ENCODE measurements at regions not wholly inside any gene's neighbourhood (a gene's known extent, or its start where the extent isn't known, plus 50 kb on each side); places are given as distances from the start of the nearest gene placed in this dataset.
A peak's percentile ranks its signal among the peaks of the same experiment; 100 is the strongest.
"Not testable (repeated sequence)": the region's sequence is repeated elsewhere in the genome, so short reads cannot be mapped to it uniquely, and the experiment has no call there.

DNA sequence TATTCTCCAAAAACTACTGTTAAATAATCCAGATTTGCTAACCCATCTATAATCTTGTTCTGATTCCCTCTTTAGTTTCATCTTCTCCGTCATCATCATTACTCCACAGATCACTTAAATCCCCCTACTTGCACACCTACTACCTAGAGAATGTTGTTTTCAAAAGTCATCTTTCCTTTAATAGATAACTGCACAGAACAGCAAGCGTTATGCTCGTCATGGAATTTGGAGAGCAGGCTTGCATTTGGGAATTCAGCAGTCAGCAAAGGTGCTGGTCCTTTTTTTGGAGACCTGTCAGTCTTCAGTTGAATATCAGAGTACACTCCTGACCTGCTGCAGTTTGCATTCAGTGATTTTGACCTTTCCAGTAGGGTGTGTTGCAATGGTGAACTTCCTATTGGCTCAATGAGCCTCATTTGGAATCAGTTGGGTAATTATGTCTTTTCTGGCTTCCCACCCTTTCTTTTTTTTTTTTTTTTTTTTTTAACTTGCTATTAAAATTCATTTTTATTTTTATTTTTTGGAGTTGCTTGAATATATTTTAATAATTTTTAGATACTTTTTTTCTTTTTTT is 110.6 kb downstream of the HNRNPLL start:
- Mint-ChIP-seq H3K27ac (no peak overlapping the region), H3K36me3 (ENCODE audit: low read depth) (no peaks in the 10 kb centered on the region), H3K4me3 (no peak overlapping the region), H3K9me3 (no peaks in the 10 kb centered on the region), H3K27me3 (peaks cover 3% of the 10 kb centered on the region), H3K4me1 (no peaks in the 10 kb centered on the region)
- ATAC-seq (replicated peaks) = no peak

DNA sequence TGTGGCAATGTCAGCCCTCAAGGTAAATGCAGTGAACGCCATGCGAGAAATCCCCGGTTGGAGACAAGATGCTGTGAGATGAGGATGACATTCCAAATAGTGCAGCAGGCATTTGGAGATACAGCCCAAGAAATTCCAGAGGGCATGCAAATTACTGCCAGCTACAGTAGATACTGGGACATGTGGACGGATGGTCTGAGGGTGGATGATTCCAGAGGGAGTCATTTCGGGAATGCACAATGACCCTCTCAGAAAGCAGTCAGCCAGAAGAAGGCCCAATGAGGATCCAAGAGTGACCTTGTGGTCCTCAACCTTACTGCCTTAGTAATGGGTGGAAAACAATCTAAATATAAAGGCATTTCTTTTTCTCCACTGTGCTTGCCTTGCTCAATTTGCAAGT is 111.3 kb downstream of the HNRNPLL start:
- H3K36me3 Mint-ChIP-seq (ENCODE audit: low read depth) = no peaks in the 10 kb centered on the region
- H3K27me3 Mint-ChIP-seq = peaks cover 3% of the 10 kb centered on the region
- no peaks in the 10 kb centered on the region for H3K9me3 Mint-ChIP-seq
- no peak overlapping the region for H3K27ac Mint-ChIP-seq
- no peak overlapping the region for H3K4me3 Mint-ChIP-seq
- H3K4me1 Mint-ChIP-seq = no peaks in the 10 kb centered on the region
- ATAC-seq (replicated peaks) = no peak

DNA sequence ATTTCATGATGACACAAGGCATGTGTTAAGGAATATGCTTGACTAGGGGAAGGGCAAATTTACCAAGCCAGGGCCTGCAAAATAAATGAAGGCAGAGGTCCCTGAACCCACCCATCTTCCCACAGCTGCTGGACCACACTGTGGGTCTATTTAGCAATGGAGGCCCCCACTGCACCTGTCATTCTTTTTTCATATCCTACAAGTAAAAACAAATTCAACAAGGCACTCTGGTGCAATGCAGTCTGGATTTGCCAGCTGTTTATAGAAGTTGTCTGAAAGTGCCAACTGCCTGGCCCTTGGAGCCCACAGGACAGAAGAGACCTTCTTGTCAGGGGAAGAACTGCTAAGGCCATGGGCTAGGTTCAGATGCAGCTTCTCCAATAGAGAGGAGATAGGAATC is 112.8 kb upstream of the ATL2 start:
- Mint-ChIP-seq H3K9me3 (no peaks in the 10 kb centered on the region), H3K27me3 (no peaks in the 10 kb centered on the region), H3K4me3 (no peak overlapping the region), H3K4me1 (no peaks in the 10 kb centered on the region), H3K36me3 (ENCODE audit: low read depth) (no peaks in the 10 kb centered on the region), H3K27ac (no peak overlapping the region)
- no peak for ATAC-seq (replicated peaks)

DNA sequence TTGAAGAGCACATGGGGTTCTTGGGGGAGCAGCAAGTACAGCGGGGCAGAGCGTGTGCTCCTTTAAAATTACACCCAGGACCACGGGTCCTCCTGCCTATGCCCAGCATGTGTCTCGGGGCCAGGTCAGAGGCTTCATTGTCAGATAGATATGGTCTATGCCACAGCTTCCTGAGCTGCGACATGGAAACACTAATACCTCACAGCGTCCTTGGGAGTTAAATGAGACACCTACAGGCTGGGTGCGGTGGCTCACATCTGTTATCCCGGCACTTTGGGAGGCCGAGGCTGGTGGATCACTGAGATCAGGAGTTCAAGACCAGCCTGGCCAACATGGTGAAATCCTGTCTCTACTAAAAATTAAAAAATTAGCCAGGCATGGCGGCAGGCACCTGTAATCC is 110.8 kb upstream of the ATL2 start:
- H3K9me3 Mint-ChIP-seq = no peaks in the 10 kb centered on the region

DNA sequence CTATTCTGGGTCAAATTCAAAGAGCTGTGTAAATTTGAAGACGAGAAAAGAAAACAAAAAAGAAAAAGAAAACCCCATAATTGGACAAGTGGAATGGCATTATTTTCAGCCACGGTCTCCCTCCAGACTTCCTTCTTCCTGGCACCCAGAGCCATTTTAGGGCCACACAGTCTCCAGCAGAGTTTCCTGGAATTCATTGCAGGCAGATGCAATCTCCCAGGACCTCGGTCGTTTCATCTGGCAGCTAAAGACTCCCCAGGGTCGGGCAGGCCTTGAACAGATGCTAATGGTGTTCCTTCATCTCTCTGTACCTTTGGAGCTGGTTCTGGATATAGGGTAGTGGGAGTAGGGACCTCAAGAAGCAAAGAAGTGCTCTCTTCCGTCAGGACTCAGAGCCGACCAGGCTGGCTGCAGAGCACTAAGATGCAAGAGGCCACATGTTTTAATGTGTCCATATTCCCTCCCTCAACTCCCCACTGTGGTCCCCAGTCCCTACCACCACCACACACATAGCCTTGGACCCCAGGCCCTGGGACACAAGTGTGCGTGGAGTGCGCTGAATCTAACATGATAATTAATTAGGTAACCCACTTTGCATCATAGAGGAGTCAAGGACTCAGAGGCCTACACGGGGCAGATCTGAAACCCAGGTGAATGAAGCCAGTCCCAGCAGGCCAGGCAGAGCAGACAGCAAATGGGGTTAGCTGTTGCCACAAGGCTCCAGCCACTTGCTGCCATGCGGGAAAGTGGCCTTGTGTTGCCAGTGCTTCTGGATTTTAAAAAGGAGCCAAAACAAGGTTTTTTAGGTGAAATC is 109.3 kb upstream of the ATL2 start:
- Mint-ChIP-seq H3K9me3 (no peaks in the 10 kb centered on the region), H3K36me3 (ENCODE audit: low read depth) (no peaks in the 10 kb centered on the region), H3K27me3 (no peaks in the 10 kb centered on the region), H3K27ac (no peak overlapping the region), H3K4me3 (no peak overlapping the region), H3K4me1 (no peaks in the 10 kb centered on the region)
- no peak for ATAC-seq (replicated peaks)

More for the DNA sequence above, 110.8 kb upstream of the ATL2 start:
- Mint-ChIP-seq H3K4me3 (no peak overlapping the region), H3K27ac (no peak overlapping the region), H3K4me1 (no peaks in the 10 kb centered on the region), H3K27me3 (no peaks in the 10 kb centered on the region), H3K36me3 (ENCODE audit: low read depth) (no peaks in the 10 kb centered on the region)
- no peak for ATAC-seq (replicated peaks)

DNA sequence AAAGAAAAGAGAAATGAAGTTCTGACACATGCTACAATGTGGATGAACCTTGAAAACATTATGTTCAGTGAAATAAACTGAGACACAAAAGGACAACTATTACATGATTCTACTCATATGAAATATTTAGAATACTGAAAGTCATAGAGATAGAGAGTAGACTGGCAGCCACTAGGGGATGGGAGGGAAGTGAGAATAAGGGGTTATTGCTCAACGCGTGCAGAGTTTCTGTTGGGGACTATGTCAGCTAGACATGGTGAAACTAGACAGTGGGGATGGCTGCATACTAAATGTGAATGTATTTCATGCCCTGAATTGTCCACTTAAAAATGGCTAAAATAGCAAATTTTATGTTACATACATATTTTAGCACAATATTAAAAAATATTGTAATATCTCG is 108.7 kb upstream of the ATL2 start:
- ATAC-seq (replicated peaks) = no peak
- Mint-ChIP-seq H3K4me3 (no peak overlapping the region), H3K9me3 (peaks cover 2% of the 10 kb centered on the region), H3K4me1 (no peaks in the 10 kb centered on the region), H3K27me3 (no peaks in the 10 kb centered on the region), H3K27ac (no peak overlapping the region), H3K36me3 (ENCODE audit: low read depth) (no peaks in the 10 kb centered on the region)

DNA sequence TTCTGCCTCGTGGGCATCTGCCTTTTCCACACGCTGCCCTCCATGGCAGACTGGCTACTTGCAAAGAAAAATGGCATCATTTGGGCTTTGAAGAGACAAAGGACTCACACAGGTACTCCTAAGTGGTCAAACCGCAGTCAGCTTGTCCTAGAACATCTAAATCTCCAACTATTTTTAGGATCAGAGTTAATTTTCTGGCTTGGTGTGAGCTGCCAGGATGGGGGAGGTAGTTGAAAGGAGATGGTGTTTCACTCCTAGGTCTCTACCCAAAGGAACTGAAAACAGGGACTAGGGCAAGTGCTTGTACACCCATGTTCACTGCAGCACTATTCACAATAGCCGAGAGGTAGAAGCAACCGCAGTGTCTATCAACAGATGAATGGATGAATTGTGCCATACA is 107.9 kb upstream of the ATL2 start:
- Mint-ChIP-seq H3K27ac (no peak overlapping the region), H3K27me3 (no peaks in the 10 kb centered on the region), H3K36me3 (ENCODE audit: low read depth) (no peaks in the 10 kb centered on the region), H3K9me3 (peaks cover 6% of the 10 kb centered on the region), H3K4me3 (no peak overlapping the region), H3K4me1 (no peaks in the 10 kb centered on the region)
- ATAC-seq (replicated peaks) = no peak

DNA sequence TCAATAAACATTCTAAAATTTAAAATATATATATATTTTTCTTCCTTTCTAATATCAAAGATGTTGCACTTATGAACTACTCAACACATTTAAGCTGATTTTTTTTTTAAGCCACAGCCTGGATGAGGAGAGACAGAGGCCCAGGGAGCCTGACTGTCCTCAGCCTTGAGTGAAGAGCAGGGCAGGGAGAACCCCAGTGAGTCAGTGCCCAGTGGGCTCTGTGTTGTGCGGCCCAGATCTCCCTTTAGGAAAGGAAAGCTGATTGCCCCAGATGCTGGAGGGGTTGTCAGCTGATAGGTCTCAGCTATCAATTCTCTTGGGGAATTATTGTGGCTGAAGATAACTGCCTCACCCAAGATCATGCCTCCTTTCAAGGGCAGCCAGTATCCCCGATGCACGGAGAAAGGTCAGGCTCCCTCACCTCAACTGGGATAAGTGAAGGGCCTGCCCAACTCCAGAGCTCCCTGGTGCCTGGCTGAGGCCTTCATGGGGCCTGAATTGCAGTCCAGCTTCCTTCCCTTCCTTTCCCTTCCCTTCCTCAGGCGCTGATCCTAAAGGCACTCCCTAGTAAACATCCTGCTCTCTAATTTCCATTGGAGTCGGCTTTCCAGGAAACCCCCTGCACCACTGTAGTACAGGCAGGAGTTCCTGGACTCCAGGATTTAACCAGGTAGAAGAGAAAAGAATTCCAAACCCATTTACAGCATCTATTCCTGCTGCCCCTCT is 106.9 kb upstream of the ATL2 start:
- Mint-ChIP-seq H3K9me3 (peaks cover 6% of the 10 kb centered on the region), H3K27ac (no peak overlapping the region), H3K36me3 (ENCODE audit: low read depth) (no peaks in the 10 kb centered on the region), H3K27me3 (peaks cover 3% of the 10 kb centered on the region), H3K4me3 (no peak overlapping the region), H3K4me1 (no peaks in the 10 kb centered on the region)
- no peak for ATAC-seq (replicated peaks)

DNA sequence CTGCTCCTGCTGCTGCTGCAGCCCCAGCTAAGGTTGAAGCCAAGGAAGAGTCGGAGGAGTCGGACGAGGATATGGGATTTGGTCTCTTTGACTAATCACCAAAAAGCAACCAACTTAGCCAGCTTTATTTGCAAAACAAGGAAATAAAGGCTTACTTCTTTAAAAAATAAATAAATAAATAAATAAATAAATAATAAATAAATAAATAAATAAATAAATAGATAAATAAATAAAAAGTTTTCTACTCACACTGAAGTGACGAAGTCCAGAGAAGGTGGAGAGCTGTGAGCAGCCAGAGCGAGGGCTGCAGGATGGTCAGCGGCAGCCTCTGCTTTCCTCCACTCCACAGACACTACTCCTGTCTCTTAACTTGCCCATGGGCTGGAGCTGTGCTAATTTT is 105.6 kb upstream of the ATL2 start:
- not testable (repeated sequence) for H3K4me1 Mint-ChIP-seq, H3K27ac Mint-ChIP-seq

DNA sequence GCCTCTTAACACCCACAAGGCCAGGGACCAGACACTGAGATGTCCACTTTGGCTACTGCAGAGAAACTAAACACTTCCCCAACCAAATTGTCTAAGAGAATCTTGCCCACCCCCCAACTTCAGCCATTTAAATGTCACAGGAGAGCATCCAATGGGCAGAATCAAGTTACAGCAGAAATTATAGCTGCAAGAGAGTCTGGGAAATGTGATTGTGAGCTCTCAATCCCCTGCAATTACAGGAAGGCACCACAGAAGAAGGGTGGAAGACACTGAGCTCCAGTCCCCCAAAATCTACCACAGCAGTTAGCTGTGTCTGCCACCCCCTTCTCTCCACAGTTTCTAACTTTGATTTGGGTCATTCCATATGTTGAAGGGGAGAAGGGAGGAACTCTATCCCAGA is 103.5 kb upstream of the ATL2 start:
- Mint-ChIP-seq H3K9me3 (peaks cover 6% of the 10 kb centered on the region), H3K36me3 (ENCODE audit: low read depth) (no peaks in the 10 kb centered on the region), H3K4me3 (no peak overlapping the region), H3K27me3 (peaks cover 14% of the 10 kb centered on the region), H3K4me1 (peaks cover under 1% of the 10 kb centered on the region), H3K27ac (no peak overlapping the region)
- ATAC-seq (replicated peaks) = no peak

More for the DNA sequence above, 105.6 kb upstream of the ATL2 start:
- H3K4me3 Mint-ChIP-seq; H3K9me3 Mint-ChIP-seq; H3K27me3 Mint-ChIP-seq; ATAC-seq (replicated peaks); H3K36me3 Mint-ChIP-seq (ENCODE audit: low read depth): not testable (repeated sequence)

DNA sequence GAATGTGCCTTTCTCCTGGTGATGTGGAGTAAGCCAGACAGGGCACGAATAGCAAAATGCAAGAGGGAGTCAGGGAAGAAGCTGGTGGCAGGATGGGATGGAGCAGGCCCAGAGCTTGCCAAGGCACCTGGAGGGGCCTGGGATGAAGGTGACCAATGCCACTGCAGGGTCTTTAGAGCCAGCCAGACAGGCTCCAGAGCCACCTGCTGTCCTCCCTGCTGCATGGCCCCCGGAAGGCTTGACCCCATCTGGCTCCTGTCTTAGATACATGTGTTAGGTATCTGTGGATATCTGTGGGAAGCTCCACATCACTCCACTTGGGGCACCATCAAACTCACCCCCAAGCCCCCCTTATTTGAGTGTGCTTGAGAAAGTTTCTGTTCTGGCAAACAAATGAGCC is 99.9 kb upstream of the ATL2 start:
- H3K27me3 Mint-ChIP-seq = peaks cover 15% of the 10 kb centered on the region
- peaks cover 26% of the 10 kb centered on the region for H3K4me1 Mint-ChIP-seq
- H3K9me3 Mint-ChIP-seq = peaks cover 6% of the 10 kb centered on the region
- H3K36me3 Mint-ChIP-seq (ENCODE audit: low read depth) = no peaks in the 10 kb centered on the region
- ATAC-seq (replicated peaks) = no peak
- no peak overlapping the region for H3K27ac Mint-ChIP-seq
- no peak overlapping the region for H3K4me3 Mint-ChIP-seq

DNA sequence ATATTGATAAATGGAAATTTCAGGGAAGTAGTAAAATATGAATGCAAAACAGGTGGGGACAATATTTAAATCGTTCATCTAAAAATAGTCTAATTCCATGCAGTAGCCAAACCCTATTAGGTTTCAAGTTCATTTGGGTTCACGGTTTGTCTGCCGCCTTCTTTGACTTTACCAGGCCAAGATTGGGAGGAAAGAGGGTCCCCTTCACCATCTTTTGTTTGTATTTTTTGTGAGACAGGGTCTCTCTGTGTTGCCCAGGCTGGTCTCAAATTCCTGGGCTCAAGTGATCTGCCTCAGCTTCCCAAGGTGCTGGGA is 98.5 kb upstream of the ATL2 start:
- H3K9me3 Mint-ChIP-seq = peaks cover 1% of the 10 kb centered on the region
- no peak for ATAC-seq (replicated peaks)
- H3K27me3 Mint-ChIP-seq = peaks cover 20% of the 10 kb centered on the region
- H3K4me1 Mint-ChIP-seq = peaks cover 26% of the 10 kb centered on the region
- H3K4me3 Mint-ChIP-seq = peak overlapping the region; percentile 21
- no peaks in the 10 kb centered on the region for H3K36me3 Mint-ChIP-seq (ENCODE audit: low read depth)
- H3K27ac Mint-ChIP-seq = peak overlapping the region; percentile 1

DNA sequence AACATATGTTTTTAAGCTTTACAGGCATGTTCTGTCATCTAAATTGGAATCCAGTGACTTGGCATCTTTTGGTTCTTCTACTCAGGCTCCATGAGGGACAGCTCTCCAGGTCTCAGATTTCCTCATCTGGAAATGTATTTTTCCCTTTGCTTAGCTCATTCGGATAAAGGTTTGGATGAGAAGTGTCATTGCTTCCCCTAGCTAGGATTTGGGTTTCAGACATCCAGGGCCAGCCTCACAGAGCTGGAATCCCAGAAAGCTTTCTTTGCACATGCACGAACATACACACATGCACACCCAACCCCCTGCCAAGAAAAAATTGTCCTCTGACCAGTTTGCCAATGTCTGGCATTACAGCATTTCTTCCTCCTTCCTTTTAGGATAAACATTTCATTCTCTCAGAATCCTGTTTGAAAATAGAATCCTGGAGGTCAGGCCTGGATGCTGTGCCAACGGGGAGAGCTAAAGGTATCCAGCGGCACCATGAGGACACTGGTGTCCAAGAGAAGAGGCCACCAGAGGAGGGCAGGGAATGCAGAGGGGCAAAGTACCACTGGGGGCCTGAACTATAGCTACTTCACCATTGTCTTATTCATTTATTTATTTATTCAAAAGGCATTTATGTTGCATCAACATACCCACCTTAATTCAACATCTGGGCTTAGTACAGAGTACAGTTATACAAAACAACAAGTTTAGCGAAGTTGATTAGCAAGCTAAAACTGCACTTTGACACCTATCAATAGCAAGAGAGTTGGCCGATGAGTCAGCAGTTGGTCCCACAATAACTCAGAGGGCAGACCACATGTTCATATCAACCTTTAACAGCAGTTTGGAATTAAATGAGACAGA is 97.9 kb upstream of the ATL2 start:
- Mint-ChIP-seq H3K4me3 (peak overlapping the region; percentile 21), H3K4me1 (peaks cover 26% of the 10 kb centered on the region), H3K27ac (peak overlapping the region; percentile 1), H3K9me3 (no peaks in the 10 kb centered on the region), H3K27me3 (peaks cover 20% of the 10 kb centered on the region), H3K36me3 (ENCODE audit: low read depth) (no peaks in the 10 kb centered on the region)
- peak; percentile 85 for ATAC-seq (replicated peaks)

DNA sequence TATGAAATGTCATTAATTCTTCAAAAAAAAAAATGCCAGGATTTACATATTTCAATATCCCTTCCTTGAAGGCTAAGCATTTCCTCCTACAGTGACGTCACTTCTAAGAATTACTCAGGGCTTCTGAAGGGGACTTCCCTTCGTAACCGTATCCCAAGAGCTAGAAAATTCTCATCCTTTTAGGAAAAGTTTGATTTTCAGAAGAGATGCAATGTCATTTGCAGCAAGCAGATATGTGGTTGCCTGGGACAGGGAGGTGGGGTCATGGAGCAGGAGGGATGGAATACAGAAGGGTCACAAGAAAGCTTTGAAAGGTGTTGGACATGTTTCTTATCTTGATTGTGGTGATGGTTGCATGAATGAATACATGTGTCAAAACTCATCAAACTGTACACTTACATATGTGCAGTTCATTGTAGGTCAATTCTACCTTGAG is 97.0 kb upstream of the ATL2 start:
- H3K27me3 Mint-ChIP-seq = peaks cover 18% of the 10 kb centered on the region
- peak; percentile 71 for ATAC-seq (replicated peaks)
- no peaks in the 10 kb centered on the region for H3K9me3 Mint-ChIP-seq
- H3K4me1 Mint-ChIP-seq = peaks cover 26% of the 10 kb centered on the region
- H3K27ac Mint-ChIP-seq = peak overlapping the region; percentile 20
- H3K4me3 Mint-ChIP-seq = peak overlapping the region; percentile 42
- no peaks in the 10 kb centered on the region for H3K36me3 Mint-ChIP-seq (ENCODE audit: low read depth)

Measured in activated T-helper 17 cell treated with anti-CD3 and anti-CD28 coated beads, Interleukin-2, amount 50 U/mL, for 72 hours (primary cell).